PC-9 (cell line): ENCODE measurements at regions not wholly inside any gene's neighbourhood (a gene's known extent, or its start where the extent isn't known, plus 50 kb on each side); places are given as distances from the start of the nearest gene placed in this dataset.
"Not testable (repeated sequence)": the region's sequence is repeated elsewhere in the genome, so short reads cannot be mapped to it uniquely, and the experiment has no call there.

Source experiments
- EZH2 ChIP-seq: fragments of 200-600 bp; sonication (generic); IDR thresholded peaks from 2 replicates; pipeline ENCODE4 v1.8.0; 2017; ENCODE audit warnings: antibody characterized with exemption, low read depth
- TF ChIP-seq, protein P1 (sequence below): fragments of 200-600 bp; sonication (generic); conservative IDR thresholded peaks from 2 replicates; pipeline ENCODE4 v1.6.1; 2017; ENCODE audit warnings: mixed run types, antibody characterized with exemption, mild to moderate bottlenecking, moderate library complexity

DNA sequence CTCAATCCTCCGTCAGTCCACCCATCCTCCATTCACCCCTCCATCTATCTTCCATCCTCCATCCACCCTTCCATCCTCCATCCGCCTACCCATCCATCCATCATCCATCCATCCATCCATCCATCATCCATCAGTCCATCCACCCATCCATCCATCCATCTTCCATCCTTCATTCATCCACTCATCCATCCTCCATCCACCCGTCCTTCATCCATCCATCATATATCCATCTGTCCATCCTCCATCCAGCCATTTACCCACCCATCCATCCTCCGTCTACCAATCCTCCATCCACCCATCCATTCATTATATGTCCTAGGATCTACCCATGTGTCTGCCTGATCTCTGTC lies 179.1 kb downstream of the TMEM121 start:
- TF ChIP-seq, protein P1, sequence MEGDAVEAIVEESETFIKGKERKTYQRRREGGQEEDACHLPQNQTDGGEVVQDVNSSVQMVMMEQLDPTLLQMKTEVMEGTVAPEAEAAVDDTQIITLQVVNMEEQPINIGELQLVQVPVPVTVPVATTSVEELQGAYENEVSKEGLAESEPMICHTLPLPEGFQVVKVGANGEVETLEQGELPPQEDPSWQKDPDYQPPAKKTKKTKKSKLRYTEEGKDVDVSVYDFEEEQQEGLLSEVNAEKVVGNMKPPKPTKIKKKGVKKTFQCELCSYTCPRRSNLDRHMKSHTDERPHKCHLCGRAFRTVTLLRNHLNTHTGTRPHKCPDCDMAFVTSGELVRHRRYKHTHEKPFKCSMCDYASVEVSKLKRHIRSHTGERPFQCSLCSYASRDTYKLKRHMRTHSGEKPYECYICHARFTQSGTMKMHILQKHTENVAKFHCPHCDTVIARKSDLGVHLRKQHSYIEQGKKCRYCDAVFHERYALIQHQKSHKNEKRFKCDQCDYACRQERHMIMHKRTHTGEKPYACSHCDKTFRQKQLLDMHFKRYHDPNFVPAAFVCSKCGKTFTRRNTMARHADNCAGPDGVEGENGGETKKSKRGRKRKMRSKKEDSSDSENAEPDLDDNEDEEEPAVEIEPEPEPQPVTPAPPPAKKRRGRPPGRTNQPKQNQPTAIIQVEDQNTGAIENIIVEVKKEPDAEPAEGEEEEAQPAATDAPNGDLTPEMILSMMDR, result not testable (repeated sequence)
- TF ChIP-seq EZH2, result not testable (repeated sequence)
